ENCODE measurements at regions not wholly inside any gene's neighbourhood (a gene's known extent, or its start where the extent isn't known, plus 50 kb on each side); places are given as distances from the start of the nearest gene placed in this dataset.

- Histone ChIP-seq H3K4me3 (ENCODE audit: low read length) (no peak overlapping the region), H3K27me3 (ENCODE audit: control insufficient read depth, insufficient read depth, low read length) (no peaks in the 10 kb centered on the region), H3K9me3 (ENCODE audit: control insufficient read depth, low read depth, low read length) (no peaks in the 10 kb centered on the region), H3K4me1 (ENCODE audit: control insufficient read depth, insufficient read depth, low read length) (no peaks in the 10 kb centered on the region), H3K36me3 (ENCODE audit: control insufficient read depth, insufficient read depth, low read length) (no peaks in the 10 kb centered on the region), H3K27ac (ENCODE audit: low read length) (no peak overlapping the region)
- WGBS (ENCODE audit: insufficient coverage, low lambda C conversion rate) = no CpG with 5 or more reads among the region's 2 CpGs
- DNase-seq = no peak
Observed at GRCh38 chr4:144300616-144301015, 160.1 kb upstream of the GYPA start.

- Histone ChIP-seq H3K4me1 (ENCODE audit: control insufficient read depth, insufficient read depth, low read length) (no peaks in the 10 kb centered on the region), H3K4me3 (ENCODE audit: low read length) (no peak overlapping the region), H3K9me3 (ENCODE audit: control insufficient read depth, low read depth, low read length) (no peaks in the 10 kb centered on the region), H3K36me3 (ENCODE audit: control insufficient read depth, insufficient read depth, low read length) (no peaks in the 10 kb centered on the region), H3K27ac (ENCODE audit: low read length) (no peak overlapping the region), H3K27me3 (ENCODE audit: control insufficient read depth, insufficient read depth, low read length) (no peaks in the 10 kb centered on the region)
- no peak for DNase-seq
- WGBS (ENCODE audit: insufficient coverage, low lambda C conversion rate) = 96% methylated on average over 3 of the region's 7 CpGs
Observed at GRCh38 chr4:144302704-144303536, 162.4 kb upstream of the GYPA start.

GRCh38 chr4:144304025-144304424, 163.5 kb upstream of the GYPA start:
- H3K4me1 ChIP-seq (ENCODE audit: control insufficient read depth, insufficient read depth, low read length) = no peaks in the 10 kb centered on the region
- no peak for DNase-seq
- WGBS (ENCODE audit: insufficient coverage, low lambda C conversion rate) = 100% methylated on average over 1 of the region's 2 CpGs
- H3K27me3 ChIP-seq (ENCODE audit: control insufficient read depth, insufficient read depth, low read length) = no peaks in the 10 kb centered on the region
- no peak overlapping the region for H3K4me3 ChIP-seq (ENCODE audit: low read length)
- H3K27ac ChIP-seq (ENCODE audit: low read length) = no peak overlapping the region
- H3K36me3 ChIP-seq (ENCODE audit: control insufficient read depth, insufficient read depth, low read length) = no peaks in the 10 kb centered on the region
- no peaks in the 10 kb centered on the region for H3K9me3 ChIP-seq (ENCODE audit: control insufficient read depth, low read depth, low read length)

GRCh38 chr4:144310535-144310934, 170.0 kb upstream of the GYPA start:
- Histone ChIP-seq H3K4me1 (ENCODE audit: control insufficient read depth, insufficient read depth, low read length) (no peaks in the 10 kb centered on the region), H3K9me3 (ENCODE audit: control insufficient read depth, low read depth, low read length) (no peaks in the 10 kb centered on the region), H3K4me3 (ENCODE audit: low read length) (no peak overlapping the region), H3K36me3 (ENCODE audit: control insufficient read depth, insufficient read depth, low read length) (no peaks in the 10 kb centered on the region), H3K27ac (ENCODE audit: low read length) (no peak overlapping the region), H3K27me3 (ENCODE audit: control insufficient read depth, insufficient read depth, low read length) (no peaks in the 10 kb centered on the region)
- WGBS (ENCODE audit: insufficient coverage, low lambda C conversion rate) = 100% methylated on average over 1 of the region's 4 CpGs
- no peak for DNase-seq

- Histone ChIP-seq H3K36me3 (ENCODE audit: control insufficient read depth, insufficient read depth, low read length) (no peaks in the 10 kb centered on the region), H3K4me3 (ENCODE audit: low read length) (no peak overlapping the region), H3K4me1 (ENCODE audit: control insufficient read depth, insufficient read depth, low read length) (no peaks in the 10 kb centered on the region), H3K27ac (ENCODE audit: low read length) (no peak overlapping the region), H3K9me3 (ENCODE audit: control insufficient read depth, low read depth, low read length) (no peaks in the 10 kb centered on the region), H3K27me3 (ENCODE audit: control insufficient read depth, insufficient read depth, low read length) (no peaks in the 10 kb centered on the region)
- DNase-seq = no peak
Observed at GRCh38 chr4:144313370-144313769, 172.9 kb upstream of the GYPA start.

GRCh38 chr4:144316869-144317268, 176.4 kb upstream of the GYPA start:
- H3K4me1 ChIP-seq (ENCODE audit: control insufficient read depth, insufficient read depth, low read length) = no peaks in the 10 kb centered on the region
- no peaks in the 10 kb centered on the region for H3K9me3 ChIP-seq (ENCODE audit: control insufficient read depth, low read depth, low read length)
- WGBS (ENCODE audit: insufficient coverage, low lambda C conversion rate) = 100% methylated on average over 1 of the region's 1 CpG
- no peaks in the 10 kb centered on the region for H3K27me3 ChIP-seq (ENCODE audit: control insufficient read depth, insufficient read depth, low read length)
- no peak overlapping the region for H3K4me3 ChIP-seq (ENCODE audit: low read length)
- no peaks in the 10 kb centered on the region for H3K36me3 ChIP-seq (ENCODE audit: control insufficient read depth, insufficient read depth, low read length)
- DNase-seq = no peak
- H3K27ac ChIP-seq (ENCODE audit: low read length) = no peak overlapping the region

GRCh38 chr4:144318797-144319196, 178.3 kb upstream of the GYPA start:
- Histone ChIP-seq H3K27me3 (ENCODE audit: control insufficient read depth, insufficient read depth, low read length) (no peaks in the 10 kb centered on the region), H3K4me1 (ENCODE audit: control insufficient read depth, insufficient read depth, low read length) (no peaks in the 10 kb centered on the region), H3K36me3 (ENCODE audit: control insufficient read depth, insufficient read depth, low read length) (no peaks in the 10 kb centered on the region), H3K27ac (ENCODE audit: low read length) (no peak overlapping the region), H3K4me3 (ENCODE audit: low read length) (no peak overlapping the region), H3K9me3 (ENCODE audit: control insufficient read depth, low read depth, low read length) (no peaks in the 10 kb centered on the region)
- no peak for DNase-seq
- no CpG with 5 or more reads among the region's 3 CpGs for WGBS (ENCODE audit: insufficient coverage, low lambda C conversion rate)

GRCh38 chr4:144336633-144337032, 196.1 kb upstream of the GYPA start:
- WGBS (ENCODE audit: insufficient coverage, low lambda C conversion rate) = no CpG with 5 or more reads among the region's 1 CpG
- H3K36me3 ChIP-seq (ENCODE audit: control insufficient read depth, insufficient read depth, low read length) = no peaks in the 10 kb centered on the region
- H3K27me3 ChIP-seq (ENCODE audit: control insufficient read depth, insufficient read depth, low read length) = no peaks in the 10 kb centered on the region
- H3K4me1 ChIP-seq (ENCODE audit: control insufficient read depth, insufficient read depth, low read length) = no peaks in the 10 kb centered on the region
- no peak for DNase-seq
- no peaks in the 10 kb centered on the region for H3K9me3 ChIP-seq (ENCODE audit: control insufficient read depth, low read depth, low read length)
- no peak overlapping the region for H3K4me3 ChIP-seq (ENCODE audit: low read length)
- no peak overlapping the region for H3K27ac ChIP-seq (ENCODE audit: low read length)

- no peak for DNase-seq
- no peaks in the 10 kb centered on the region for H3K4me1 ChIP-seq (ENCODE audit: control insufficient read depth, insufficient read depth, low read length)
- H3K9me3 ChIP-seq (ENCODE audit: control insufficient read depth, low read depth, low read length) = no peaks in the 10 kb centered on the region
- H3K4me3 ChIP-seq (ENCODE audit: low read length) = no peak overlapping the region
- H3K27me3 ChIP-seq (ENCODE audit: control insufficient read depth, insufficient read depth, low read length) = no peaks in the 10 kb centered on the region
- no peak overlapping the region for H3K27ac ChIP-seq (ENCODE audit: low read length)
- H3K36me3 ChIP-seq (ENCODE audit: control insufficient read depth, insufficient read depth, low read length) = no peaks in the 10 kb centered on the region
Observed at GRCh38 chr4:144338148-144338547, 197.6 kb upstream of the GYPA start.

- H3K9me3 ChIP-seq (ENCODE audit: control insufficient read depth, low read depth, low read length) = no peaks in the 10 kb centered on the region
- WGBS (ENCODE audit: insufficient coverage, low lambda C conversion rate) = 64% methylated on average over 2 of the region's 2 CpGs
- no peaks in the 10 kb centered on the region for H3K27me3 ChIP-seq (ENCODE audit: control insufficient read depth, insufficient read depth, low read length)
- H3K27ac ChIP-seq (ENCODE audit: low read length) = no peak overlapping the region
- DNase-seq = no peak
- H3K36me3 ChIP-seq (ENCODE audit: control insufficient read depth, insufficient read depth, low read length) = no peaks in the 10 kb centered on the region
- H3K4me3 ChIP-seq (ENCODE audit: low read length) = no peak overlapping the region
- no peaks in the 10 kb centered on the region for H3K4me1 ChIP-seq (ENCODE audit: control insufficient read depth, insufficient read depth, low read length)
Observed at GRCh38 chr4:144338834-144339233, 198.3 kb upstream of the GYPA start.

GRCh38 chr4:144340931-144341330, 200.4 kb upstream of the GYPA start:
- H3K4me3 ChIP-seq (ENCODE audit: low read length) = no peak overlapping the region
- no peaks in the 10 kb centered on the region for H3K36me3 ChIP-seq (ENCODE audit: control insufficient read depth, insufficient read depth, low read length)
- no peaks in the 10 kb centered on the region for H3K9me3 ChIP-seq (ENCODE audit: control insufficient read depth, low read depth, low read length)
- H3K4me1 ChIP-seq (ENCODE audit: control insufficient read depth, insufficient read depth, low read length) = no peaks in the 10 kb centered on the region
- no peaks in the 10 kb centered on the region for H3K27me3 ChIP-seq (ENCODE audit: control insufficient read depth, insufficient read depth, low read length)
- H3K27ac ChIP-seq (ENCODE audit: low read length) = no peak overlapping the region
- no peak for DNase-seq
- no CpG with 5 or more reads among the region's 2 CpGs for WGBS (ENCODE audit: insufficient coverage, low lambda C conversion rate)

Data from large intestine (tissue), 3 donors.